Thyroid gland (tissue), 4 donors: ENCODE measurements at regions not wholly inside any gene's neighbourhood (a gene's known extent, or its start where the extent isn't known, plus 50 kb on each side); places are given as distances from the start of the nearest gene placed in this dataset.
A peak's percentile ranks its signal among the peaks of the same experiment; 100 is the strongest.

Source experiments
- DNase-seq, 2 donors: peaks; one replicate each; pipeline ENCODE4 v3.0.0-alpha.2; 2019
- H3K27ac ChIP-seq, 3 donors: fragments of 200-600 bp; sonication (generic); 1 replicate in 2 of 3; 2 replicates in 1 of 3; pipeline ENCODE4 v1.5.1; 2016 to 2019; ENCODE audit warnings: mild to moderate bottlenecking in 1 of 3, moderate library complexity in 1 of 3
- H3K27me3 ChIP-seq: fragments of 200-600 bp; sonication (generic); one replicate; pipeline ENCODE4 v1.5.1; 2019
- H3K36me3 ChIP-seq, 2 donors: fragments of 200-600 bp; sonication (generic); one replicate each; pipeline ENCODE4 v1.5.1; 2016 to 2019
- H3K4me1 ChIP-seq, 2 donors: fragments of 200-600 bp; sonication (generic); one replicate each; pipeline ENCODE4 v1.5.1; 2017 to 2019
- H3K4me3 ChIP-seq, 3 donors: fragments of 200-600 bp; sonication (generic); replicated peaks in 1 of 3; 1 replicate in 2 of 3; 2 replicates in 1 of 3; pipeline ENCODE4 v1.5.1; 2016; ENCODE audit warnings: mild to moderate bottlenecking in 1 of 3
- H3K9me3 ChIP-seq: fragments of 200-600 bp; sonication (generic); one replicate; pipeline ENCODE4 v1.5.1; 2017
- POLR2A ChIP-seq, 2 donors: fragments of 450-650 bp; IDR thresholded peaks; one replicate each; pipeline ENCODE4 v1.6.1; 2017; ENCODE audit warnings: antibody characterized with exemption in 2 of 2, mild to moderate bottlenecking in 2 of 2, moderate library complexity in 1 of 2
- WGBS, 2 donors: methylation state at CpG; one replicate each; pipeline ENCODE4 v1.1.5; 2017; 5-methylcytosine and 5-hydroxymethylcytosine counted together
- intact Hi-C: fragments of 100-400 bp; cut with DNase I; formaldehyde crosslinking; loops from one replicate; pipeline ENCODE4 v1.15.1; 2023
- TF ChIP-seq, protein P1 (sequence below), 6 experiments: fragments of 200-600 bp in 3 of 6; fragments of 450-650 bp in 3 of 6; sonication (generic) in 3 of 6; IDR thresholded peaks; one replicate each; pipeline ENCODE4 v1.5.1; 2016 to 2019; ENCODE audit warnings: antibody characterized with exemption in 6 of 6, mild to moderate bottlenecking in 2 of 6, inconsistent platforms in 1 of 6, moderate library complexity in 1 of 6

DNA sequence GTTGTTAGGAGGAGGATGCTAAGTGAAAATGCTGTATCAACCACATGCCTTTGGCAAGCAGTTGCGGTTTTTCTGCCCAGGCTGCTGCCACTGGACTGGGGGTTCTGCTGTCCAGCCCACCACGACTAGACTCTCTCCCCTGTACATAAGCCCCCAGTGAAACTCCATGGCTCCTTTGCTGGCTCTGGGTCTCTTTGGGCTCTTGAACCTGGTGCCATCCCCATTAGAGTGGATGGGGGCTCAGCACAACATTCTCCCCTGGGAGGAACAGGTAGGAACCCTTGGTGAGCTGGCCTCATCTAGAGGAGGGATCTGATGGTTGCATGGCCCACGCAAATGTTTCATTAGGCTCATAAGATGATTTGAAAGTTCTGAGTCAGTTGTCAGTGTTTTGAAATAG, 204.8 kb upstream of the KCNG1 start:
- no peak overlapping the region for H3K27ac ChIP-seq
- no peaks in the 10 kb centered on the region for H3K9me3 ChIP-seq
- H3K4me3 ChIP-seq = no peak overlapping the region
- WGBS, 2 donors = 73 to 84% methylated on average over 3 of the region's 3 CpGs
- no peaks in the 10 kb centered on the region for H3K36me3 ChIP-seq
- no peaks in the 10 kb centered on the region for H3K4me1 ChIP-seq
- no peak for TF ChIP-seq POLR2A (IDR thresholded peaks at IDR 0.05)
- TF ChIP-seq, protein P1, sequence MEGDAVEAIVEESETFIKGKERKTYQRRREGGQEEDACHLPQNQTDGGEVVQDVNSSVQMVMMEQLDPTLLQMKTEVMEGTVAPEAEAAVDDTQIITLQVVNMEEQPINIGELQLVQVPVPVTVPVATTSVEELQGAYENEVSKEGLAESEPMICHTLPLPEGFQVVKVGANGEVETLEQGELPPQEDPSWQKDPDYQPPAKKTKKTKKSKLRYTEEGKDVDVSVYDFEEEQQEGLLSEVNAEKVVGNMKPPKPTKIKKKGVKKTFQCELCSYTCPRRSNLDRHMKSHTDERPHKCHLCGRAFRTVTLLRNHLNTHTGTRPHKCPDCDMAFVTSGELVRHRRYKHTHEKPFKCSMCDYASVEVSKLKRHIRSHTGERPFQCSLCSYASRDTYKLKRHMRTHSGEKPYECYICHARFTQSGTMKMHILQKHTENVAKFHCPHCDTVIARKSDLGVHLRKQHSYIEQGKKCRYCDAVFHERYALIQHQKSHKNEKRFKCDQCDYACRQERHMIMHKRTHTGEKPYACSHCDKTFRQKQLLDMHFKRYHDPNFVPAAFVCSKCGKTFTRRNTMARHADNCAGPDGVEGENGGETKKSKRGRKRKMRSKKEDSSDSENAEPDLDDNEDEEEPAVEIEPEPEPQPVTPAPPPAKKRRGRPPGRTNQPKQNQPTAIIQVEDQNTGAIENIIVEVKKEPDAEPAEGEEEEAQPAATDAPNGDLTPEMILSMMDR (IDR thresholded peaks at IDR 0.05) = no peak
- no peak for DNase-seq
- intact Hi-C loops = no loop called here
- H3K27me3 ChIP-seq = no peaks in the 10 kb centered on the region

GRCh38 chr20:51223183-51223720, 200.3 kb upstream of the KCNG1 start:
- Histone ChIP-seq H3K4me1 (no peaks in the 10 kb centered on the region), H3K9me3 (no peaks in the 10 kb centered on the region), H3K27ac (no peak overlapping the region), H3K27me3 (no peaks in the 10 kb centered on the region), H3K36me3 (no peaks in the 10 kb centered on the region), H3K4me3 (no peak overlapping the region)
- intact Hi-C loops = loop anchor here (5.0 kb wide), 1 partner anchor 84 kb away; no protein-coding TSS in a partner anchor
- DNase-seq = no peak
- WGBS, 2 donors = 31 to 32% methylated on average over 8 of the region's 8 CpGs
- no peak for TF ChIP-seq POLR2A (IDR thresholded peaks at IDR 0.05)
- TF ChIP-seq, protein P1 (IDR thresholded peaks at IDR 0.05) = no peak

DNA sequence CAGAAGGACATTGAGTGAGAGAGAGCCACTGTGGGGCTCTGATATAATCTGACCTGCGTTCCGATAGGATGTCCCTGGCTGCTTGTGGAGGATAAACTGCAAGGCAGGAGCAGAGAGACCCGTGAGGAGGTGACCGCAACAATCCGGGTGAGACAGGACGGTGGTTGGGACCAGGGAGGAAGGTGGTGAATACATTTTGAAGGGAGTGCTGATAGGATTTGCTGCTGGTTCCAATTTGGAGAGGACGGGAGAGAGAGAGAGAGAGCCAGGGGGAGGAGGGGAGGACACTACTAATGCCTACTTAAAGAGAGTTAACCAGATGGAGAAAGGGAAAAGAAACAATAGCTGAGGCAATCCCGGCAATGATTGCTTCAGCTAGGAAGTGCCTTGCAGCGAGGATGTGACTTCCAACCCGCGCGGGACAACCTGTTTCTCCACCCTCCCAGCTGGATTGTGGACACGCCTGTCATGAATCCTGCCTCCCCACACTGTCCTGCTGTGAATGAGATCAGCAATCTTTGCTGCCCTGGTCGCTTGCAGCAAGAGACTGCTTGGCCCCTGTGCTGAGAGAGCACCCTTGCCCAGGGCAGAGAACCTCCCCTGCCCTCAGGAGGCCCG, 199.0 kb upstream of the KCNG1 start:
- no peaks in the 10 kb centered on the region for H3K36me3 ChIP-seq
- no peak overlapping the region for H3K27ac ChIP-seq
- H3K9me3 ChIP-seq = no peaks in the 10 kb centered on the region
- no peak for DNase-seq
- no peaks in the 10 kb centered on the region for H3K27me3 ChIP-seq
- intact Hi-C loops = loop anchor here (5.0 kb wide), 1 partner anchor 85 kb away; no protein-coding TSS in a partner anchor
- TF ChIP-seq, protein P1 (IDR thresholded peaks at IDR 0.05) = no peak
- WGBS, 2 donors = 28 to 30% methylated on average over 14 to 15 of the region's 15 CpGs
- H3K4me3 ChIP-seq = no peak overlapping the region
- no peaks in the 10 kb centered on the region for H3K4me1 ChIP-seq

- TF ChIP-seq POLR2A (IDR thresholded peaks at IDR 0.05) = no peak
- TF ChIP-seq, protein P1 (IDR thresholded peaks at IDR 0.05) = no peak
- no peaks in the 10 kb centered on the region for H3K27me3 ChIP-seq
- no peaks in the 10 kb centered on the region for H3K9me3 ChIP-seq
- H3K4me1 ChIP-seq = no peaks in the 10 kb centered on the region
- H3K36me3 ChIP-seq = no peaks in the 10 kb centered on the region
- no peak for DNase-seq
- intact Hi-C loops = loop anchor here (5.0 kb wide), 1 partner anchor 86 kb away; no protein-coding TSS in a partner anchor
- WGBS, 2 donors = 94 to 96% methylated on average over 4 of the region's 4 CpGs
- H3K27ac ChIP-seq = no peak overlapping the region
- H3K4me3 ChIP-seq = no peak overlapping the region
Observed at GRCh38 chr20:51221103-51221502, 198.2 kb upstream of the KCNG1 start.

DNA sequence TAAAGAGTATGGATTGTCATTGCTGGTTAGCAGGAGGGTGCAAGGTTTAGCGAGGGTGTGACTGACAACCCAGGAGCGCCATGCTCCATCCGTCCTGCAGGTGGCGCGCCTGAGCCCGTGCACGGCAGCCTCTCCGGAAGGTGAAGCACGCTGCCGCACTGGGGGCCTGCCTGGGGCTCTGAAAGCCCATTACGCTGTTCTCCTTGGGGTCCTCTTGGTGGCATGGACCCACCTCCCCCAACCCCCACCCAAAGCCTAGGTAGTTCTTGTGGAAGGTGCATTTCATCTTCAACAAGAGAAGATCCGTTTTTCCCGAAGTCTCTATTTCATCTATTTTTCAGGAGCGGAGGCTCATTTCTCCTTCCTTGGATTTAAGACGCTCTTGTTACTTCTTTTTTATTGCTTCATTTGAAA, 197.4 kb upstream of the KCNG1 start:
- DNase-seq = peak; percentile 6 to 18
- Histone ChIP-seq H3K27ac (no peak overlapping the region), H3K4me1 (no peaks in the 10 kb centered on the region), H3K9me3 (no peaks in the 10 kb centered on the region), H3K4me3 (no peak overlapping the region), H3K27me3 (no peaks in the 10 kb centered on the region), H3K36me3 (no peaks in the 10 kb centered on the region)
- intact Hi-C loops = loop anchor here (5.0 kb wide), 1 partner anchor 87 kb away; no protein-coding TSS in a partner anchor
- TF ChIP-seq, protein P1 (IDR thresholded peaks at IDR 0.05) = peak; percentile 46 to 85 (median 58)
- TF ChIP-seq POLR2A (IDR thresholded peaks at IDR 0.05) = no peak
- 23 to 25% methylated on average over 15 of the region's 15 CpGs for WGBS, 2 donors
